ENCODE measurements at regions not wholly inside any gene's neighbourhood (a gene's known extent, or its start where the extent isn't known, plus 50 kb on each side); places are given as distances from the start of the nearest gene placed in this dataset.

DNA sequence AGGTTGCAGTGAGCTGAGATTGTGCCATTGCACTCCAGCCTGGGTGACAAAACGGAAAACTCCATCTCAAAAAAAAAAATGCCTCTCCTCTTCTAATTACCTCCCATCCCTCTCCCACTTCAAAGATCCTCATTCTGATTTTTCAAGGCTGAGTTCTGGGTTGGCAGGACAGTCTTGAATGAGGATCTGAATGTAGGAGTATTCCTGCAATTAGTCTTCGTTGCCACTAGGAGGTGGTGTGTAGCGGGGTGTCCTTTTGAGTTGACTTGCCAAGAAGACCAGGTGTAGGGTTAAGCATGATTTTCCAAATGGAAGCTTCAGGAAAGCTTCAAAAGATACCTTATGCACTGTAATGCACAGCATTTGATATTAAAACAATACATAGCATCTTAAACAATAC lies 169.9 kb downstream of the ASMT start:
- H3K4me1 ChIP-seq (ENCODE audit: control insufficient read depth, extremely low read depth, insufficient read depth, low read length), result no peaks in the 10 kb centered on the region
- H3K27me3 ChIP-seq (ENCODE audit: control insufficient read depth, insufficient read depth, low read length), result no peaks in the 10 kb centered on the region
- H3K27ac ChIP-seq (ENCODE audit: insufficient read depth, low read length), result no peak overlapping the region
- no peak overlapping the region for H3K9ac ChIP-seq (ENCODE audit: insufficient read depth, low read length)
- no peaks in the 10 kb centered on the region for H3K36me3 ChIP-seq (ENCODE audit: control insufficient read depth, insufficient read depth, low read length)
- no peaks in the 10 kb centered on the region for H3K9me3 ChIP-seq (ENCODE audit: control insufficient read depth, insufficient read depth, low read depth, low read length)
- no peak for DNase-seq (ENCODE audit: low read depth in 2 of 2)
- no peak overlapping the region for H2AFZ ChIP-seq (ENCODE audit: low read length)
- H4K20me1 ChIP-seq (ENCODE audit: control insufficient read depth, extremely low read depth, insufficient read depth, low read length), result no peaks in the 10 kb centered on the region
- H3K79me2 ChIP-seq (ENCODE audit: control insufficient read depth, insufficient read depth, low read length), result no peaks in the 10 kb centered on the region
- no peak overlapping the region for H3K4me2 ChIP-seq (ENCODE audit: extremely low read depth, insufficient read depth, low read length)
- TF ChIP-seq EZH2 (IDR thresholded peaks at IDR 0.05; ENCODE audit: low read length, missing control alignments), result no peak
- TF ChIP-seq, protein P1, sequence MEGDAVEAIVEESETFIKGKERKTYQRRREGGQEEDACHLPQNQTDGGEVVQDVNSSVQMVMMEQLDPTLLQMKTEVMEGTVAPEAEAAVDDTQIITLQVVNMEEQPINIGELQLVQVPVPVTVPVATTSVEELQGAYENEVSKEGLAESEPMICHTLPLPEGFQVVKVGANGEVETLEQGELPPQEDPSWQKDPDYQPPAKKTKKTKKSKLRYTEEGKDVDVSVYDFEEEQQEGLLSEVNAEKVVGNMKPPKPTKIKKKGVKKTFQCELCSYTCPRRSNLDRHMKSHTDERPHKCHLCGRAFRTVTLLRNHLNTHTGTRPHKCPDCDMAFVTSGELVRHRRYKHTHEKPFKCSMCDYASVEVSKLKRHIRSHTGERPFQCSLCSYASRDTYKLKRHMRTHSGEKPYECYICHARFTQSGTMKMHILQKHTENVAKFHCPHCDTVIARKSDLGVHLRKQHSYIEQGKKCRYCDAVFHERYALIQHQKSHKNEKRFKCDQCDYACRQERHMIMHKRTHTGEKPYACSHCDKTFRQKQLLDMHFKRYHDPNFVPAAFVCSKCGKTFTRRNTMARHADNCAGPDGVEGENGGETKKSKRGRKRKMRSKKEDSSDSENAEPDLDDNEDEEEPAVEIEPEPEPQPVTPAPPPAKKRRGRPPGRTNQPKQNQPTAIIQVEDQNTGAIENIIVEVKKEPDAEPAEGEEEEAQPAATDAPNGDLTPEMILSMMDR (conservative IDR thresholded peaks at IDR 0.05 in 1 of 2, IDR thresholded peaks at IDR 0.05 in 1 of 2; ENCODE audit: low read depth in 1 of 2, low read length in 2 of 2), result no peak
- H3K4me3 ChIP-seq (replicated peaks in 1 of 4; ENCODE audit: control extremely low read depth in 1 of 4, insufficient read depth in 1 of 4, low read depth in 3 of 4, low read length in 4 of 4), result no peak overlapping the region

DNA sequence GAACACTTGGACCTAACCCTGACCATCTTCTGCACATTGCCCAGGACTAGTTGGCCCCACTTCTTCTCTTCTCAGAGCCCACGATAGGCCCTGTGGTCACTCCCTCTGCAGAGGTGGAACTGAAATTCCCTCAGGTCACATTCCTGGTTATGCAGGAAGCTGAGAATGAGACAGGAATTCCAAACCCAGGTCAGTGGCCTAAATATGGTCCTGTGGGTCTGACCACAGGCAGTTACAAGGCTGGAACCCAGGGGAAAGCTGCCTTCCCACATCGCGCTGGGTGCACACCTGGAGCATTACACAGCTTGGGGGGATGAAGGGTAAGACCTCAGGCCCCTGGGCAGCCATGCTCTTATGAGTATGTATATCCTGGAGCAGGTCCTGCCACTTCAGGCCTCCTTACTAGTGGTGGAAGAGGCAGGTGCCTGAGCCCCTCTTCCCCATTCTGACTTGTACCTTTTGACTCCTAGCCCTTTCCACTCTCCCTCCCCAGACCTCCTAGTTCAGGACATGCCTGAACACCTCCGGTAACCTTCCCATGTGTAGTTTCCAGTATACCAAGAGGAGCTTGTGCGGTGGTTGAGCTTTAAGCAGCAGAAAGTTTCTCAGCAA lies 173.5 kb downstream of the ASMT start:
- no peak overlapping the region for H3K27ac ChIP-seq (ENCODE audit: insufficient read depth, low read length)
- no peak for TF ChIP-seq EZH2 (IDR thresholded peaks at IDR 0.05; ENCODE audit: low read length, missing control alignments)
- TF ChIP-seq, protein P1 (conservative IDR thresholded peaks at IDR 0.05 in 1 of 2, IDR thresholded peaks at IDR 0.05 in 1 of 2; ENCODE audit: low read depth in 1 of 2, low read length in 2 of 2), result no peak
- H3K9ac ChIP-seq (ENCODE audit: insufficient read depth, low read length), result no peak overlapping the region
- no peaks in the 10 kb centered on the region for H3K36me3 ChIP-seq (ENCODE audit: control insufficient read depth, insufficient read depth, low read length)
- no peak overlapping the region for H3K4me2 ChIP-seq (ENCODE audit: extremely low read depth, insufficient read depth, low read length)
- H3K79me2 ChIP-seq (ENCODE audit: control insufficient read depth, insufficient read depth, low read length), result no peaks in the 10 kb centered on the region
- no peak overlapping the region for H2AFZ ChIP-seq (ENCODE audit: low read length)
- H3K9me3 ChIP-seq (ENCODE audit: control insufficient read depth, insufficient read depth, low read depth, low read length), result no peaks in the 10 kb centered on the region
- no peak overlapping the region for H3K4me3 ChIP-seq (replicated peaks in 1 of 4; ENCODE audit: control extremely low read depth in 1 of 4, insufficient read depth in 1 of 4, low read depth in 3 of 4, low read length in 4 of 4)
- no peak for DNase-seq (ENCODE audit: low read depth in 2 of 2)
- H3K27me3 ChIP-seq (ENCODE audit: control insufficient read depth, insufficient read depth, low read length), result no peaks in the 10 kb centered on the region
- no peaks in the 10 kb centered on the region for H3K4me1 ChIP-seq (ENCODE audit: control insufficient read depth, extremely low read depth, insufficient read depth, low read length)
- H4K20me1 ChIP-seq (ENCODE audit: control insufficient read depth, extremely low read depth, insufficient read depth, low read length), result no peaks in the 10 kb centered on the region

DNA sequence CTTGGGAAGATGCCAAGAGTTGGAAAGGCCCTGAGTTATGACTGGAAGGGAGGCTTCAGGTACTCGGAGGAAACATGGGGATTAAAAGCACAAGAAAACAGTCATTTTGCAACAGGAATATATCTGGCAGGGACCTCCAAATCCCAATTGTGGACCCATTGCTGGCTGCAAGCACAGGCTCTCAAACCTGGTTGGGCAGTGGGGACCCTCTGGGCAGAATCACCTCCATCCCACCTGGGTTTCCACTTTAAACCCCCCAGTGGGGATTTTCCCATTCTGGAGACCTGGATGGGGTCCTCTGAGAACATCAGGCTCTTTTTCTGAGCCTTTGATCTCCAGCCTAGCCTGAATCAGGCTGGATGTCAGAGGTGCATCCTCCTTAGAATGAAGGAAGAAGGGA lies 177.8 kb downstream of the ASMT start:
- no peaks in the 10 kb centered on the region for H3K36me3 ChIP-seq (ENCODE audit: control insufficient read depth, insufficient read depth, low read length)
- H3K79me2 ChIP-seq (ENCODE audit: control insufficient read depth, insufficient read depth, low read length), result no peaks in the 10 kb centered on the region
- H3K9ac ChIP-seq (ENCODE audit: insufficient read depth, low read length), result no peak overlapping the region
- no peak overlapping the region for H3K27ac ChIP-seq (ENCODE audit: insufficient read depth, low read length)
- TF ChIP-seq, protein P1 (conservative IDR thresholded peaks at IDR 0.05 in 1 of 2, IDR thresholded peaks at IDR 0.05 in 1 of 2; ENCODE audit: low read depth in 1 of 2, low read length in 2 of 2), result no peak
- TF ChIP-seq EZH2 (IDR thresholded peaks at IDR 0.05; ENCODE audit: low read length, missing control alignments), result no peak
- no peaks in the 10 kb centered on the region for H4K20me1 ChIP-seq (ENCODE audit: control insufficient read depth, extremely low read depth, insufficient read depth, low read length)
- no peaks in the 10 kb centered on the region for H3K9me3 ChIP-seq (ENCODE audit: control insufficient read depth, insufficient read depth, low read depth, low read length)
- no peak overlapping the region for H3K4me3 ChIP-seq (replicated peaks in 1 of 4; ENCODE audit: control extremely low read depth in 1 of 4, insufficient read depth in 1 of 4, low read depth in 3 of 4, low read length in 4 of 4)
- H3K27me3 ChIP-seq (ENCODE audit: control insufficient read depth, insufficient read depth, low read length), result no peaks in the 10 kb centered on the region
- no peak overlapping the region for H2AFZ ChIP-seq (ENCODE audit: low read length)
- H3K4me2 ChIP-seq (ENCODE audit: extremely low read depth, insufficient read depth, low read length), result no peak overlapping the region
- H3K4me1 ChIP-seq (ENCODE audit: control insufficient read depth, extremely low read depth, insufficient read depth, low read length), result no peaks in the 10 kb centered on the region
- no peak for DNase-seq (ENCODE audit: low read depth in 2 of 2)

Measured in fibroblast of lung (primary cell).